Activated CD8-positive, alpha-beta T cell treated with anti-CD3 and anti-CD28 coated beads for 36 hours (primary cell): ENCODE measurements at regions not wholly inside any gene's neighbourhood (a gene's known extent, or its start where the extent isn't known, plus 50 kb on each side); places are given as distances from the start of the nearest gene placed in this dataset.

Source experiments
- ATAC-seq: fragments of 200-7000 bp; cut with Tn5 transposase; one replicate; pipeline ENCODE4 v1.10.0; 2021; ENCODE audit warnings: mild to moderate bottlenecking, moderate library complexity
- CTCF ChIA-PET: fragments of 350-600 bp; sonication (Branson Sonifier 250); formaldehyde crosslinking; loops from one replicate; lab custom pipeline; 2021; ENCODE audit warnings: antibody characterized with exemption; lab: Charles Lee
- POLR2A ChIA-PET: fragments of 350-600 bp; sonication (Branson Sonifier 250); formaldehyde crosslinking; loops from one replicate; lab custom pipeline; 2021; ENCODE audit warnings: antibody characterized with exemption; lab: Charles Lee
- DNase-seq: peaks from one replicate; pipeline ENCODE4 v3.0.0-alpha.2; 2020
- H3K27ac Mint-ChIP-seq: one replicate; pipeline ENCODE4 v1.8.0; 2021; ENCODE audit warnings: mild to moderate bottlenecking, mixed read lengths
- H3K27me3 Mint-ChIP-seq: one replicate; pipeline ENCODE4 v1.8.0; 2021; ENCODE audit warnings: mixed read lengths
- H3K36me3 Mint-ChIP-seq: one replicate; pipeline ENCODE4 v1.8.0; 2021; ENCODE audit warnings: low read depth, mixed read lengths
- H3K4me1 Mint-ChIP-seq: one replicate; pipeline ENCODE4 v1.8.0; 2021; ENCODE audit warnings: low read depth, mixed read lengths
- H3K4me3 Mint-ChIP-seq: one replicate; pipeline ENCODE4 v1.8.0; 2021; ENCODE audit warnings: mild to moderate bottlenecking, moderate library complexity, mixed read lengths
- H3K9me3 Mint-ChIP-seq: one replicate; pipeline ENCODE4 v1.8.0; 2021; ENCODE audit warnings: mixed read lengths
- CTCF ChIP-seq: fragments of 200-600 bp; IDR thresholded peaks from one replicate; pipeline ENCODE4 v1.8.0; 2022; ENCODE audit warnings: antibody characterized with exemption, mild to moderate bottlenecking
- intact Hi-C: fragments of 100-400 bp; cut with micrococcal nuclease; formaldehyde crosslinking; loops from one replicate; pipeline ENCODE4 v1.10.0; 2022

DNA sequence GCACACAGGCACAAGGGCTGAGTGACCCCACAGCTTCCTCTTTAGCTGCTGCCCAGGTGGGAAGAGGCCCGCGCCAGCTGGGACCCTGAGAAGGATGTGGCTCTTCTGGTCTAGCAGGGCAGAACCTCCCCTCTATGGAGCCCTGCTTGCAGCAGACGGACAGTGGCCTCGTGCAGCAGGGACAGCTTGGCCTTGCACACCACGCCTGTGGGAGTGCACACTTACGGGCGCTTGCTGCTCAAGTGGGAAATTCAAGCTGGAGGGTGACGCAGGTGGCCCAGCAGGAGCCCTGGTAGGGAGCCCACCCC, 971.4 kb downstream of the BRD1 start:
- no peaks in the 10 kb centered on the region for H3K27me3 Mint-ChIP-seq
- ChIA-PET CTCF (no interaction called here), POLR2A (no interaction called here)
- intact Hi-C loops = no loop called here
- no peak overlapping the region for H3K27ac Mint-ChIP-seq
- DNase-seq = no peak
- TF ChIP-seq CTCF = no peak
- H3K4me1 Mint-ChIP-seq = no peaks in the 10 kb centered on the region
- H3K4me3 Mint-ChIP-seq = no peak overlapping the region
- H3K9me3 Mint-ChIP-seq = no peaks in the 10 kb centered on the region
- H3K36me3 Mint-ChIP-seq = no peaks in the 10 kb centered on the region
- ATAC-seq = no peak

DNA sequence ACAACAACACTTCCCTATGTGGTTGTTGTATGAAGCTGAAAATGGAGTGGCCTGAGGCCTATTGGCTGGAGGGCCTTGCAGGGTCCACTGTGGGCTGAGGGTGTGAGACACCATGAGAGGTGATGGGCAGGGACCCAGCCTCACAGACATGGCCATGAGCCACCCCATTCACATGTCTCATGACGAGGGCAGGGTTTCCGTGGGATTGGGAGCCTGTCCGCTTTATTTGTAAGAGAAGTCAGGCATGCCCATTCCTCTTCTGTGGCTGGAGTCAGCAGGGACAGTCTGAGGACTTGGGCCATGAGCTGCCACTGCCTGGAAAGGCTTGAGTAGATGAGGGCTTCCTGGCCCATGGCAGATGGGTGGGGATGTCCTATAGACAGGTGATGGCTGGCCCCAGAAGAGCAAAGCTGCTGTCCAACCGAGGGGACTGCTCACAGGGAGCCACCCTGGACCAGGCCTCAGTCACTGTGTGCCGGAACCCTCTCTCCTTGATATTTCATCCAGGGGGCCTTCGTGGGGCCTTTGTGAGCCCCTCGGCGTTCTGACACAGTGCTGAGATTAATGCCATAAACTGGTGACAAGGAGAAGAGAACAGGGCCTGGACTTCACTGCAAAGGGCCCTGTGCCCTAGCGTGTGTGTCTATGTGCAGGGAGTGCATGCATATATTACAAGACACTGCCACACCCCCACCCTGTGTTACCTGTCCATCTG, 971.9 kb downstream of the BRD1 start:
- CTCF ChIA-PET = no interaction called here
- intact Hi-C loops = no loop called here
- H3K9me3 Mint-ChIP-seq = no peaks in the 10 kb centered on the region
- TF ChIP-seq CTCF = no peak
- H3K27me3 Mint-ChIP-seq = no peaks in the 10 kb centered on the region
- POLR2A ChIA-PET = no interaction called here
- no peaks in the 10 kb centered on the region for H3K4me1 Mint-ChIP-seq
- H3K4me3 Mint-ChIP-seq = no peak overlapping the region
- ATAC-seq (no peak), DNase-seq (no peak)
- H3K36me3 Mint-ChIP-seq = no peaks in the 10 kb centered on the region
- no peak overlapping the region for H3K27ac Mint-ChIP-seq

GRCh38 chr22:48855013-48855412, 972.7 kb downstream of the BRD1 start:
- POLR2A ChIA-PET = no interaction called here
- TF ChIP-seq CTCF = no peak
- no peaks in the 10 kb centered on the region for H3K36me3 Mint-ChIP-seq
- H3K27ac Mint-ChIP-seq = no peak overlapping the region
- no peaks in the 10 kb centered on the region for H3K9me3 Mint-ChIP-seq
- no peaks in the 10 kb centered on the region for H3K4me1 Mint-ChIP-seq
- CTCF ChIA-PET = no interaction called here
- intact Hi-C loops = no loop called here
- no peak overlapping the region for H3K4me3 Mint-ChIP-seq
- DNase-seq (no peak), ATAC-seq (no peak)
- no peaks in the 10 kb centered on the region for H3K27me3 Mint-ChIP-seq

GRCh38 chr22:48853627-48854240, 973.9 kb downstream of the BRD1 start:
- ATAC-seq = no peak

More at GRCh38 chr22:48853627-48854240, 973.9 kb downstream of the BRD1 start:
- POLR2A ChIA-PET = no interaction called here
- CTCF ChIA-PET = no interaction called here
- H3K4me3 Mint-ChIP-seq = no peak overlapping the region
- H3K4me1 Mint-ChIP-seq = no peaks in the 10 kb centered on the region
- H3K27ac Mint-ChIP-seq = no peak overlapping the region
- H3K9me3 Mint-ChIP-seq = no peaks in the 10 kb centered on the region
- DNase-seq = no peak
- H3K27me3 Mint-ChIP-seq = no peaks in the 10 kb centered on the region
- no peaks in the 10 kb centered on the region for H3K36me3 Mint-ChIP-seq
- TF ChIP-seq CTCF = no peak
- intact Hi-C loops = no loop called here
